ENCODE measurements at regions not wholly inside any gene's neighbourhood (a gene's known extent, or its start where the extent isn't known, plus 50 kb on each side); places are given as distances from the start of the nearest gene placed in this dataset.

GRCh38 chr9:29282121-29282520, 1708.8 kb upstream of the C9orf72 start:
- Histone ChIP-seq H3K4me1 (no peaks in the 10 kb centered on the region), H3K4me3 (no peak overlapping the region), H3K9me3 (no peaks in the 10 kb centered on the region), H3K27me3 (no peaks in the 10 kb centered on the region), H3K27ac (no peak overlapping the region), H3K36me3 (no peaks in the 10 kb centered on the region)
- intact Hi-C loops (cut with DNase I): no loop called here
- DNase-seq: no peak
- TF ChIP-seq CTCF (IDR thresholded peaks at IDR 0.05): no peak
- no peak for ATAC-seq

- intact Hi-C loops (cut with DNase I): no loop called here
- Histone ChIP-seq H3K27ac (no peak overlapping the region), H3K36me3 (no peaks in the 10 kb centered on the region), H3K9me3 (no peaks in the 10 kb centered on the region), H3K4me3 (no peak overlapping the region), H3K27me3 (no peaks in the 10 kb centered on the region), H3K4me1 (no peaks in the 10 kb centered on the region)
- TF ChIP-seq CTCF (IDR thresholded peaks at IDR 0.05): no peak
- DNase-seq (no peak), ATAC-seq (no peak)
These were observed 1712.5 kb upstream of the C9orf72 start for GRCh38 chr9:29285818-29286217.

- H3K27me3 ChIP-seq: no peaks in the 10 kb centered on the region
- no peak for TF ChIP-seq CTCF (IDR thresholded peaks at IDR 0.05)
- intact Hi-C loops (cut with DNase I): no loop called here
- H3K27ac ChIP-seq: no peak overlapping the region
- ATAC-seq (no peak), DNase-seq (no peak)
- peaks cover 0 to 16% of the 10 kb centered on the region in 2 donors for H3K9me3 ChIP-seq
- no peak overlapping the region for H3K4me3 ChIP-seq
- H3K36me3 ChIP-seq: no peaks in the 10 kb centered on the region
- H3K4me1 ChIP-seq: no peaks in the 10 kb centered on the region
These were observed 1716.1 kb upstream of the C9orf72 start for GRCh38 chr9:29289365-29289764.

GRCh38 chr9:29290516-29290915, 1717.2 kb upstream of the C9orf72 start:
- Histone ChIP-seq H3K9me3 (peaks cover 0 to 26% of the 10 kb centered on the region in 2 donors), H3K4me1 (no peaks in the 10 kb centered on the region), H3K27ac (no peak overlapping the region), H3K36me3 (no peaks in the 10 kb centered on the region), H3K4me3 (no peak overlapping the region), H3K27me3 (no peaks in the 10 kb centered on the region)
- ATAC-seq (no peak), DNase-seq (no peak)
- intact Hi-C loops (cut with DNase I): no loop called here
- no peak for TF ChIP-seq CTCF (IDR thresholded peaks at IDR 0.05)

DNA sequence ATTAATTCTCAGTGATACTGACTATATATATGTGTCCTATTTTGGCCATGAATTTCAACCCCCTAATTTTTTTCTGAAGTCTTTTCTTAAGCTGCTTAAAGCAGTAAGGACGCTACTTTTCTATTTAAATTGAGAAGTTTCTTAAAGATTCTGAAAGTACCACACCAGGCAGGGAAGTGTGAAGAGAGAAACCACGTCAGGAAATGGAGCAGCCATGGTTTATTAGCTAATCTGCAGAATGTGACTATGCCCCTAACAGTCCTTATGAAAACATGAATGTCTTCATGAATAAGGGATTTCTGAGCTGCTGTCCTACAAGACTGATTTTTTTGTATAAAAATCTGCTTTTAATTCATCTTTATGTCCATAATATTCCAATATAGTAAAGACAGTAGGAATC, 1724.3 kb upstream of the C9orf72 start:
- Histone ChIP-seq H3K4me3 (no peak overlapping the region), H3K27ac (no peak overlapping the region), H3K27me3 (no peaks in the 10 kb centered on the region), H3K9me3 (peaks cover 0 to 26% of the 10 kb centered on the region in 2 donors), H3K36me3 (no peaks in the 10 kb centered on the region), H3K4me1 (no peaks in the 10 kb centered on the region)
- ATAC-seq: no peak
- intact Hi-C loops (cut with DNase I): no loop called here
- no peak for TF ChIP-seq CTCF (IDR thresholded peaks at IDR 0.05)
- DNase-seq: no peak
